SU-DHL-6 (cell line): ENCODE measurements at regions not wholly inside any gene's neighbourhood (a gene's known extent, or its start where the extent isn't known, plus 50 kb on each side); places are given as distances from the start of the nearest gene placed in this dataset.

ENCODE experiments used
- H2AFZ ChIP-seq: fragments of 200-600 bp; sonication (generic); 2 replicates; pipeline ENCODE4 v1.6.1; 2014; ENCODE audit warnings: low read depth, mild to moderate bottlenecking, moderate library complexity, mixed read lengths, antibody characterized with exemption, low read length; ENCODE audit not compliant: severe bottlenecking
- H3F3A ChIP-seq: fragments of 200-600 bp; shearing (Covaris generic); 2 replicates; pipeline ENCODE4 v1.6.0; 2016; ENCODE audit warnings: antibody characterized with exemption, mild to moderate bottlenecking; ENCODE audit not compliant: insufficient read depth
- H3K27ac ChIP-seq: fragments of 200-600 bp; sonication (generic); 2 replicates; pipeline ENCODE4 v1.5.1; 2016; ENCODE audit warnings: low read depth, mild to moderate bottlenecking, low read length, moderate library complexity, mixed read lengths
- H3K27me3 ChIP-seq: fragments of 200-600 bp; sonication (generic), shearing (Covaris generic); 2 replicates; pipeline ENCODE4 v1.6.0; 2014; ENCODE audit warnings: mild to moderate bottlenecking, low read length
- H3K36me3 ChIP-seq: fragments of 200-600 bp; sonication (generic); 2 replicates; pipeline ENCODE4 v1.6.1; 2014; ENCODE audit warnings: mild to moderate bottlenecking, low read length, mixed read lengths
- H3K4me2 ChIP-seq: fragments of 300-600, 200-600 bp; shearing (Covaris generic), sonication (generic); 2 replicates; pipeline ENCODE4 v1.6.0; 2014; ENCODE audit warnings: low read length, low read depth, mild to moderate bottlenecking; ENCODE audit not compliant: poor library complexity, severe bottlenecking
- H3K4me3 ChIP-seq: fragments of 200-600 bp; sonication (generic); 2 replicates; pipeline ENCODE4 v1.5.1; 2014; ENCODE audit warnings: antibody characterized with exemption, low read length, mild to moderate bottlenecking, mixed read lengths; ENCODE audit not compliant: insufficient read depth, poor library complexity, severe bottlenecking
- H3K79me2 ChIP-seq: fragments of 200-600 bp; sonication (generic); 2 replicates; pipeline ENCODE4 v1.6.1; 2014; ENCODE audit warnings: mild to moderate bottlenecking, low read length, moderate library complexity; ENCODE audit not compliant: insufficient read depth
- H3K9ac ChIP-seq: fragments of 200-600 bp; sonication (generic); 2 replicates; pipeline ENCODE4 v1.7.0; 2014; ENCODE audit warnings: mild to moderate bottlenecking, low read length
- H3K9me2 ChIP-seq: fragments of 200-600 bp; sonication (generic); replicated peaks from 2 replicates; pipeline ENCODE4 v1.6.1; 2014; ENCODE audit warnings: low read length; ENCODE audit not compliant: insufficient read depth
- H3K9me3 ChIP-seq: fragments of 200-600 bp; sonication (generic); 2 replicates; pipeline ENCODE4 v1.6.1; 2014; ENCODE audit warnings: low read length, mixed read lengths; ENCODE audit not compliant: insufficient read depth
- H4K20me1 ChIP-seq: fragments of 200-600 bp; sonication (generic); 2 replicates; pipeline ENCODE4 v1.6.1; 2014; ENCODE audit warnings: low read depth, mild to moderate bottlenecking, antibody characterized with exemption, low read length, moderate library complexity, mixed read lengths
- CTCF ChIP-seq: fragments of 200-600 bp; sonication (generic); IDR thresholded peaks from one replicate; pipeline ENCODE4 v1.5.1; 2017; ENCODE audit warnings: antibody characterized with exemption, mild to moderate bottlenecking, low read length, moderate library complexity; ENCODE audit not compliant: insufficient read depth, poor library complexity, severe bottlenecking
- EZH2phosphoT487 ChIP-seq: fragments of 200-600 bp; sonication (generic), shearing (Covaris generic); conservative IDR thresholded peaks from 2 replicates; pipeline ENCODE4 v1.6.1; 2018; ENCODE audit warnings: mild to moderate bottlenecking, antibody characterized with exemption, low read length, moderate library complexity, mixed read lengths

DNA sequence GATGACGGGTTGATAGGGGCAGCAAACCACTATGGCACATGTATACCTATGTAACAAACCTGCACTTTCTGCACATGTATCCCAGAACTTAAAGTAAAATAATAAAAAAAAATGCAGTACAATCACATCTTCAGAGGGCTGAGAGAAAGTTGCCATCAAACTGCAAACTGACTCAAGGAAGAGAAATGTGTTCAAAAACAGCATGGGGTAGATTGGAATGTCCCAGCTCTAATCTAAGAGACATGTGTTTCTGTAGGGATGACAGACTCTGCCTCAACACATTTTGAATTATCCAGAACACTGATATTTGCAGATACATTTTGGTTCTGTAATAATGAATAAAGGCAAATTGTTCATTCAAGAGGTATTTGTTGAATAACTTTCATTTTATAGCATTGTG is 171.2 kb upstream of the RUNX1 start:
- H3K9me3 ChIP-seq, result no peaks in the 10 kb centered on the region
- no peaks in the 10 kb centered on the region for H3K9me2 ChIP-seq
- TF ChIP-seq EZH2phosphoT487 (no peak), CTCF (no peak)
- no peak overlapping the region for H3K9ac ChIP-seq
- no peaks in the 10 kb centered on the region for H4K20me1 ChIP-seq
- no peaks in the 10 kb centered on the region for H3K79me2 ChIP-seq
- H3K4me2 ChIP-seq, result no peak overlapping the region
- H3K4me3 ChIP-seq, result no peak overlapping the region
- H3K36me3 ChIP-seq, result no peaks in the 10 kb centered on the region
- 0 out of 2 replicates have a peak, but pooled peaks cover 3% of the 10 kb centered on the region for H3F3A ChIP-seq
- no peaks in the 10 kb centered on the region for H3K27me3 ChIP-seq
- H2AFZ ChIP-seq, result no peak overlapping the region
- no peak overlapping the region for H3K27ac ChIP-seq

GRCh38 chr21:35219719-35220118 is 170.6 kb upstream of the RUNX1 start:
- no peaks in the 10 kb centered on the region for H3F3A ChIP-seq
- H3K9ac ChIP-seq, result no peak overlapping the region
- H3K4me3 ChIP-seq, result no peak overlapping the region
- no peaks in the 10 kb centered on the region for H3K9me2 ChIP-seq
- no peaks in the 10 kb centered on the region for H3K79me2 ChIP-seq
- no peak overlapping the region for H3K27ac ChIP-seq
- TF ChIP-seq EZH2phosphoT487, result no peak
- TF ChIP-seq CTCF, result no peak
- no peaks in the 10 kb centered on the region for H4K20me1 ChIP-seq
- no peaks in the 10 kb centered on the region for H3K36me3 ChIP-seq
- H3K9me3 ChIP-seq, result no peaks in the 10 kb centered on the region
- no peak overlapping the region for H2AFZ ChIP-seq
- H3K4me2 ChIP-seq, result no peak overlapping the region
- H3K27me3 ChIP-seq, result no peaks in the 10 kb centered on the region

DNA sequence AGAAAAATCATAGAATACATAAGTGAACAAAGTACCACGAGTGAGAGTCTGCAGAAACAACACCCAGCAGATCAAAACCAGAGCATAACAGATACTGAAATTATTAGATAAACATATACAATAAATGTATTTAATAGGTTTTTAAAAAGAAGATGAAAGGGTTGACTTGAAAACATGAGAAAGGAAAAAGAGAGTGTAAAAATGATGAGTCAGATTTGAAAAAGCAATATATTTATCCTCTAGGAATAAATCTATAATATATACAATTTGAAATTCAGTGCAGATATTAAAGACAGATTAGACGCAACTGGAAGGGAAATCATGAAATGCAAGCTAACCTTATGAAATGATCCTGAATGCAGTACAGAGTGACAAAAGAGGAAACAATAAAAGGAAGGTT is 170.2 kb upstream of the RUNX1 start:
- H3K79me2 ChIP-seq, result no peaks in the 10 kb centered on the region
- H3F3A ChIP-seq, result no peaks in the 10 kb centered on the region

More for the DNA sequence above, 170.2 kb upstream of the RUNX1 start:
- no peaks in the 10 kb centered on the region for H3K9me2 ChIP-seq
- no peak overlapping the region for H3K4me3 ChIP-seq
- no peak overlapping the region for H3K27ac ChIP-seq
- no peaks in the 10 kb centered on the region for H3K36me3 ChIP-seq
- no peaks in the 10 kb centered on the region for H4K20me1 ChIP-seq
- H2AFZ ChIP-seq, result no peak overlapping the region
- H3K9ac ChIP-seq, result no peak overlapping the region
- H3K27me3 ChIP-seq, result no peaks in the 10 kb centered on the region
- H3K4me2 ChIP-seq, result no peak overlapping the region
- TF ChIP-seq CTCF, result no peak
- no peak for TF ChIP-seq EZH2phosphoT487
- H3K9me3 ChIP-seq, result no peaks in the 10 kb centered on the region
